Stimulated activated CD4-positive, alpha-beta T cell treated with anti-CD3 and anti-CD28 coated beads, Interleukin-15, amount 100 ng/mL, for 1 hour (primary cell): ENCODE measurements at regions not wholly inside any gene's neighbourhood (a gene's known extent, or its start where the extent isn't known, plus 50 kb on each side); places are given as distances from the start of the nearest gene placed in this dataset.

Source experiments
- DNase-seq, 2 donors: peaks; one replicate each; pipeline ENCODE4 v3.0.0-alpha.2; 2020; ENCODE audit warnings: low read depth in 1 of 2, low spot score in 1 of 2

GRCh38 chr9:89554307-89555035, 50.3 kb upstream of the GADD45G start:
- no peak for DNase-seq

- DNase-seq, result no peak
These were observed 51.3 kb upstream of the GADD45G start for GRCh38 chr9:89553451-89554010.

- DNase-seq, result no peak
These were observed 52.5 kb upstream of the SEMA4D start for GRCh38 chr9:89550346-89550927.

GRCh38 chr9:89549031-89549644, 51.2 kb upstream of the SEMA4D start:
- peak; percentile 67 to 86 for DNase-seq

- no peak for DNase-seq
These were observed 50.2 kb upstream of the SEMA4D start for GRCh38 chr9:89548071-89548638.
